ENCODE measurements at regions not wholly inside any gene's neighbourhood (a gene's known extent, or its start where the extent isn't known, plus 50 kb on each side); places are given as distances from the start of the nearest gene placed in this dataset.

- no peak for TF ChIP-seq POLR2AphosphoS5 (IDR thresholded peaks at IDR 0.05; ENCODE audit: borderline replicate concordance, low read depth, low read length)
- no peak for TF ChIP-seq EZH2 (IDR thresholded peaks at IDR 0.05)
Observed at GRCh38 chr2:103788951-103789350, 1027.1 kb downstream of the TMEM182 start.

All from SK-N-MC (cell line).